ENCODE measurements at regions not wholly inside any gene's neighbourhood (a gene's known extent, or its start where the extent isn't known, plus 50 kb on each side); places are given as distances from the start of the nearest gene placed in this dataset.
"Not testable (repeated sequence)": the region's sequence is repeated elsewhere in the genome, so short reads cannot be mapped to it uniquely, and the experiment has no call there.

- DNase-seq (ENCODE audit: low spot score in 2 of 2, unreplicated experiment in 2 of 2), result no peak
- H3K27me3 Mint-ChIP-seq (ENCODE audit: low read depth), result no peaks in the 10 kb centered on the region
- H3K27ac Mint-ChIP-seq, result no peak overlapping the region
- H3K4me3 Mint-ChIP-seq, result no peak overlapping the region
- no peak for TF ChIP-seq CTCF (IDR thresholded peaks at IDR 0.05; ENCODE audit: unreplicated experiment)
- H3K4me1 Mint-ChIP-seq, result no peaks in the 10 kb centered on the region
- H3K9me3 Mint-ChIP-seq, result peaks cover 55% of the 10 kb centered on the region
- no peaks in the 10 kb centered on the region for H3K36me3 Mint-ChIP-seq
These were observed 2126.0 kb downstream of the TP53TG3F start for GRCh38 chr16:35585411-35585810.

- H3K4me1 Mint-ChIP-seq; H3K27me3 Mint-ChIP-seq (ENCODE audit: low read depth); H3K36me3 Mint-ChIP-seq; H3K27ac Mint-ChIP-seq; H3K4me3 Mint-ChIP-seq; DNase-seq (ENCODE audit: low spot score in 2 of 2, unreplicated experiment in 2 of 2): not testable (repeated sequence)
- H3K9me3 Mint-ChIP-seq, result peaks cover 55% of the 10 kb centered on the region
These were observed 2131.5 kb downstream of the TP53TG3F start for GRCh38 chr16:35590913-35591312.

- TF ChIP-seq CTCF (IDR thresholded peaks at IDR 0.05; ENCODE audit: unreplicated experiment), result no peak
- H3K9me3 Mint-ChIP-seq, result peaks cover 74% of the 10 kb centered on the region
- H3K4me1 Mint-ChIP-seq, result no peaks in the 10 kb centered on the region
- H3K27me3 Mint-ChIP-seq (ENCODE audit: low read depth), result no peaks in the 10 kb centered on the region
- peaks cover 4% of the 10 kb centered on the region for H3K36me3 Mint-ChIP-seq
- H3K27ac Mint-ChIP-seq, result no peak overlapping the region
- no peak overlapping the region for H3K4me3 Mint-ChIP-seq
- DNase-seq (ENCODE audit: low spot score in 2 of 2, unreplicated experiment in 2 of 2), result no peak
These were observed 2137.1 kb downstream of the TP53TG3F start for GRCh38 chr16:35596467-35596866.

- Mint-ChIP-seq H3K4me1 (no peaks in the 10 kb centered on the region), H3K36me3 (peaks cover 4% of the 10 kb centered on the region)
- TF ChIP-seq CTCF (IDR thresholded peaks at IDR 0.05; ENCODE audit: unreplicated experiment), result no peak
These were observed 2139.4 kb downstream of the TP53TG3F start for GRCh38 chr16:35598696-35599332.

GRCh38 chr16:35599429-35600160 lies 2140.2 kb downstream of the TP53TG3F start:
- DNase-seq (ENCODE audit: low spot score in 2 of 2, unreplicated experiment in 2 of 2), result no peak
- no peak overlapping the region for H3K27ac Mint-ChIP-seq
- H3K4me1 Mint-ChIP-seq, result no peaks in the 10 kb centered on the region
- no peak for TF ChIP-seq CTCF (IDR thresholded peaks at IDR 0.05; ENCODE audit: unreplicated experiment)
- H3K9me3 Mint-ChIP-seq, result peaks cover 66% of the 10 kb centered on the region
- H3K36me3 Mint-ChIP-seq, result peaks cover 4% of the 10 kb centered on the region
- H3K27me3 Mint-ChIP-seq (ENCODE audit: low read depth), result no peaks in the 10 kb centered on the region
- H3K4me3 Mint-ChIP-seq, result no peak overlapping the region

More at GRCh38 chr16:35598696-35599332, 2139.4 kb downstream of the TP53TG3F start:
- H3K27me3 Mint-ChIP-seq (ENCODE audit: low read depth), result no peaks in the 10 kb centered on the region
- no peak overlapping the region for H3K4me3 Mint-ChIP-seq
- no peak overlapping the region for H3K27ac Mint-ChIP-seq
- peaks cover 68% of the 10 kb centered on the region for H3K9me3 Mint-ChIP-seq
- no peak for DNase-seq (ENCODE audit: low spot score in 2 of 2, unreplicated experiment in 2 of 2)

GRCh38 chr16:35600161-35600555 lies 2140.7 kb downstream of the TP53TG3F start:
- H3K27ac Mint-ChIP-seq; H3K4me1 Mint-ChIP-seq; DNase-seq (ENCODE audit: low spot score in 2 of 2, unreplicated experiment in 2 of 2); H3K4me3 Mint-ChIP-seq; H3K27me3 Mint-ChIP-seq (ENCODE audit: low read depth); H3K36me3 Mint-ChIP-seq: not testable (repeated sequence)
- H3K9me3 Mint-ChIP-seq, result peaks cover 62% of the 10 kb centered on the region
